Right lobe of liver (tissue), 6 donors: ENCODE measurements at regions not wholly inside any gene's neighbourhood (a gene's known extent, or its start where the extent isn't known, plus 50 kb on each side); places are given as distances from the start of the nearest gene placed in this dataset.

Experiments
- ATAC-seq, 4 donors: fragments of 200-7000 bp; cut with Tn5 transposase; one replicate each; pipeline ENCODE4 v1.9.1; 2020; ENCODE audit warnings: mild to moderate bottlenecking in 4 of 4, moderate library complexity in 4 of 4
- DNase-seq, 3 donors: peaks; one replicate each; pipeline ENCODE4 v3.0.0-alpha.2; 2020
- H3K27ac ChIP-seq, 3 donors: fragments of 200-600 bp; one replicate each; pipeline ENCODE4 v1.8.0; 2022
- H3K27me3 ChIP-seq, 2 donors: fragments of 200-600 bp; one replicate each; pipeline ENCODE4 v1.8.0; 2022
- H3K36me3 ChIP-seq, 4 donors: fragments of 200-600 bp; sonication (generic) in 1 of 4; one replicate each; pipeline versions ENCODE4 v1.5.1 to v1.8.0; 2017 to 2022; ENCODE audit warnings: control low read depth in 1 of 4
- H3K4me1 ChIP-seq, 4 donors: fragments of 200-600 bp; sonication (generic) in 1 of 4; one replicate each; pipeline versions ENCODE4 v1.5.1 to v1.8.0; 2017 to 2022; ENCODE audit warnings: control low read depth in 1 of 4
- H3K4me3 ChIP-seq, 3 donors: fragments of 200-600 bp; one replicate each; pipeline ENCODE4 v1.8.0; 2022
- H3K9me3 ChIP-seq, 4 donors: fragments of 200-600 bp; sonication (generic) in 1 of 4; one replicate each; pipeline versions ENCODE4 v1.5.1 to v1.8.0; 2017 to 2022; ENCODE audit warnings: control low read depth in 1 of 4
- CTCF ChIP-seq, 4 donors: fragments of 200-600 bp in 3 of 4; fragments of 450-650 bp in 1 of 4; IDR thresholded peaks; one replicate each; pipeline versions ENCODE4 v1.5.1 to v1.8.0; 2016 to 2022; ENCODE audit warnings: antibody characterized with exemption in 4 of 4, mild to moderate bottlenecking in 2 of 4
- POLR2A ChIP-seq: fragments of 450-650 bp; IDR thresholded peaks from one replicate; pipeline ENCODE4 v1.6.1; 2017; ENCODE audit warnings: antibody characterized with exemption, mild to moderate bottlenecking
- WGBS: methylation state at CpG from one replicate; pipeline ENCODE4 v1.1.6; 2018; ENCODE audit warnings: low coverage, low lambda C conversion rate; ENCODE audit not compliant: insufficient coverage; ENCODE audit errors: missing lambda C conversion rate; 5-methylcytosine and 5-hydroxymethylcytosine counted together
- intact Hi-C, 2 donors: fragments of 100-400 bp; cut with DNase I; formaldehyde crosslinking; loops; one replicate each; pipeline versions ENCODE4 v1.11.2 to v1.14.1; 2022
- donor health status: DM: no; HTN: yes; CAD: no.
- donor health status: DM: no; HTN: no; CAD: no.
- donor health status: DM: no; HTN: no; CAD: no.
- donor health status: DM: no; HTN: yes; CAD: no.
- donor health status: DM: no; HTN: yes; CAD: no.

- TF ChIP-seq POLR2A (no peak), CTCF (IDR thresholded peaks at IDR 0.05) (no peak)
Measured at GRCh38 chr5:73380710-73381589, 67.6 kb downstream of the FOXD1 start.

GRCh38 chr5:73380041-73380440 lies 68.5 kb downstream of the FOXD1 start:
- DNase-seq (no peak), ATAC-seq (no peak)
- no peaks in the 10 kb centered on the region for H3K4me1 ChIP-seq
- intact Hi-C loops = no loop called here
- H3K9me3 ChIP-seq = peaks cover 0 to 6% (median 0%) of the 10 kb centered on the region in 4 donors
- no peak overlapping the region for H3K4me3 ChIP-seq
- H3K27ac ChIP-seq = no peak overlapping the region
- H3K27me3 ChIP-seq = peaks cover 7 to 27% of the 10 kb centered on the region in 2 donors
- 12% methylated on average over 6 of the region's 19 CpGs for WGBS
- H3K36me3 ChIP-seq = no peaks in the 10 kb centered on the region
- TF ChIP-seq CTCF (IDR thresholded peaks at IDR 0.05) = no peak
- TF ChIP-seq POLR2A = no peak

More at GRCh38 chr5:73380710-73381589, 67.6 kb downstream of the FOXD1 start:
- no peaks in the 10 kb centered on the region for H3K4me1 ChIP-seq
- H3K36me3 ChIP-seq = no peaks in the 10 kb centered on the region
- intact Hi-C loops = no loop called here
- DNase-seq = no peak
- H3K27me3 ChIP-seq = peaks cover 7 to 27% of the 10 kb centered on the region in 2 donors
- ATAC-seq = no peak
- no peak overlapping the region for H3K4me3 ChIP-seq
- 18% methylated on average over 28 of the region's 54 CpGs for WGBS
- peaks cover 0 to 6% (median 0%) of the 10 kb centered on the region in 4 donors for H3K9me3 ChIP-seq
- no peak overlapping the region for H3K27ac ChIP-seq

GRCh38 chr5:73379435-73379834 lies 69.1 kb downstream of the FOXD1 start:
- intact Hi-C loops = no loop called here
- no peak for DNase-seq
- H3K9me3 ChIP-seq = no peaks in the 10 kb centered on the region
- WGBS = 67% methylated on average over 2 of the region's 3 CpGs
- ATAC-seq = no peak
- H3K36me3 ChIP-seq = no peaks in the 10 kb centered on the region
- H3K27ac ChIP-seq = no peak overlapping the region
- H3K4me3 ChIP-seq = no peak overlapping the region
- no peak for TF ChIP-seq POLR2A
- no peak for TF ChIP-seq CTCF (IDR thresholded peaks at IDR 0.05)
- H3K27me3 ChIP-seq = peaks cover 7 to 27% of the 10 kb centered on the region in 2 donors
- H3K4me1 ChIP-seq = no peaks in the 10 kb centered on the region

DNA sequence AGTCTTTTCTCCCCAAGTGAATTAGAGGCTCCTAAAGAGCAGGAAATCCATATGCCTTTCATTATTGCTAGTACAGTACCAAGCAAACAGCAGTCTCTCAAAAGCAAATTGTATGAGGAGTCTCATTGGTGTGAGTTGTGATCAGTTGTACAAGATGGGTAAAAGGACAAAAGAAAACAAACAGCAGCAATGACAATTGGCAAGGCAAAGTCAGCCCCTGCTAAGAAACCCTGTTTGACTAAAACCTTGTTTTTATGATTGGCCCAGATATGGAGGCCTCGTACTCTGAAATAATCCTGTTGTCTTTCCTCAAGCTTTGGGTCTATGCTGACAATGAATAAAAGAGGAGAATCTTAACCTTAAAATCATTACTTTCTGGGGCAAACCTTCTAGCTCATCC lies 69.8 kb downstream of the FOXD1 start:
- TF ChIP-seq CTCF (IDR thresholded peaks at IDR 0.05) = no peak
- no peak for TF ChIP-seq POLR2A
- H3K9me3 ChIP-seq = no peaks in the 10 kb centered on the region
- no peaks in the 10 kb centered on the region for H3K4me1 ChIP-seq
- H3K27me3 ChIP-seq = peaks cover 7 to 27% of the 10 kb centered on the region in 2 donors
- DNase-seq (no peak), ATAC-seq (no peak)
- H3K4me3 ChIP-seq = no peak overlapping the region
- WGBS = 86% methylated on average over 1 of the region's 1 CpG
- no peak overlapping the region for H3K27ac ChIP-seq
- intact Hi-C loops = no loop called here
- H3K36me3 ChIP-seq = no peaks in the 10 kb centered on the region
